ENCODE measurements at regions not wholly inside any gene's neighbourhood (a gene's known extent, or its start where the extent isn't known, plus 50 kb on each side); places are given as distances from the start of the nearest gene placed in this dataset.
"Not testable (repeated sequence)": the region's sequence is repeated elsewhere in the genome, so short reads cannot be mapped to it uniquely, and the experiment has no call there.

DNA sequence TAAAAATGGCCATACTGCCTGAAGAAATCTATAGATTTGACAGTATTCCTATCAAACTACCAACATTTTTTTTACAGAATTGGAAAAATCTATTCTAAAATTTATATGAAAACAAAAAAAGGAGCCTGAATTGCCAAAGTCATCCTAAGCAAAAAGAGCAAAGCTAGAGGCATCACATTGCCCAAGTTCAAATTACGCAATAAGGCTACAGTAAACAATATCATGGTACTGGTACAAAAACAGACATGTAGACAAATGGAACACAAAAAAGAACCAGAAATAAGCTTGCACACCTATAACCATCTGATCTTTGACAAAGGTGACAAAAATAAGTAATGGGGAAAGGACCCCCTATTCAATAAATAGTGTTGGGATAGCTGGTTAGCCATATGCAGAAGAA lies 50.2 kb upstream of the THSD7B start:
- no peak for DNase-seq

DNA sequence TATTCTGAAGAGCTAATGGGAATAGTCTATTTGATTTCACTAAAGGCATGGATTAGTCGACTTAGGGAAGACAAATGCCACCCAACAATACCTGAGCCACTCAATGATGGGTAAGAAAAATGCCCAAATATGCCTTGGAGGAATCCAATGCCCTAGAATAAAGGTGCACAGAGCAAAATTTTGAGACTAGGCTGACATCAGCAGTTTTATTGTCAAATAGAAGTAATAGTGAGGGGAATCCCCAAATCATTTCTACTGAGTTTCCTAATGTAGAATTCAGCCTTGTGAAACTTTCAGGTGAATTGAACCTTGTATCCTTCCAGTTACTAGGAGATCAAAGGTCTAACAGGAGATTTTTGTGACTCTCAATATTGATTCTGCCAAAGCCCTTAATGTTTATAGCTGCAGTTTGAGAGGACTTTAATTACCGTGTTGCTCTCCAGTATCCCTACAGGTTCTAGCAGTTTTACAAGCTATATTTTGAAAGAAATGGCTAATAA lies 50.8 kb upstream of the THSD7B start:
- DNase-seq, result no peak

DNA sequence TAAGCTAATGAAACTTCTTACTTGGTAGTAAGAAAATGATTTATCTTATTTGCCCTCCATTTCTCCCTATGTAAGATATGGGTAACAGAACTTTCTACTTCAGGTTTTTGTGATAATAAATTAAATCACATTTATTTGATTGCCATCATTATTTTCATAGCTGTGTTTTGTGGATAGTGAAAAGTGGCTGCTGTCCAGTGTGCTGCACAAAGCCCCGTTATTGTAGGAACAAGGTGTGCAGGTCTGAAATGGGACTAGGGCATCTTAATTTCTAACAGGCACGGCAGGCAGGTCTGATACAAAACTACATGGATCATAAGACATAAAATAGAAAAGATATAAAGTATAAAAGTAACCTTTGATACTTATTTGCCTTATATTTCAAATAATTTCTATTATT lies 51.6 kb upstream of the THSD7B start:
- no peak for DNase-seq

DNA sequence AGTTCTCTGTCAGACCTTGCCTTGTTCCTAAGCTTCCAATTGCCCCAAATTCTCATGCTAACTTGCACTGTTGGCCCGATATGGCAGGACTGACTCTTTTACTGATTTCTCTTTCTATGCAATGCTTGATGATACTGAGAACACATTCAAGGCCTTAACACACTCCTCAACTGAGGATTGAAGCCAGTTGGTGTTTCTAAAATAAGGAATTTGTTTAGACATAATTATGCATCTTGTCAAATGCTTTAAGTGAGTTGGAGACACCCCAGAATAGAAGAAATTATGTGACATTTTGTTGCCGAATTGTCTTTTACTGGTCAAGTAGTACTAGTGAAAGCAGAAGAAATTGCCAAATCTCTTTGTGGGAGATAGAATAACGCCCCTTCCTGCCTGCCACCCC lies 60.0 kb upstream of the THSD7B start:
- DNase-seq, result no peak

DNA sequence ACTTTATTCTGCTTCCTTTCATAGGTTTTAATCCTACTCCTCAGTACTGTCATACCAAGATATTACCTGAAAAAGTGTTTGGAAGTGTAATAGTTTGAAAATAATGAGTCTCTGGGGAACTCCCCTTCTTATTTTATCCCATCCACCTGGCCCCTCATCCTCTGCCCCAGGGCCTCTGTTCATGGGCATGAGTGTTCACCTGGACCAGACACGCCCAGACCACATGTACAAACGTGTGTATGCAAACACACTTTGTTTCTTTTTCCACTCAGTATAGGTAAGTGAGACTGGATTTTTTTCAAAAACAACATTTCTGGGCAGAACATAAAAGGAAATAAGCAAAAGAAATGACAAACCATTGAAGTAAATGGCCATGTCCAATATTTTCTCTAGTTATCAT lies 62.1 kb upstream of the THSD7B start:
- DNase-seq, result no peak

DNA sequence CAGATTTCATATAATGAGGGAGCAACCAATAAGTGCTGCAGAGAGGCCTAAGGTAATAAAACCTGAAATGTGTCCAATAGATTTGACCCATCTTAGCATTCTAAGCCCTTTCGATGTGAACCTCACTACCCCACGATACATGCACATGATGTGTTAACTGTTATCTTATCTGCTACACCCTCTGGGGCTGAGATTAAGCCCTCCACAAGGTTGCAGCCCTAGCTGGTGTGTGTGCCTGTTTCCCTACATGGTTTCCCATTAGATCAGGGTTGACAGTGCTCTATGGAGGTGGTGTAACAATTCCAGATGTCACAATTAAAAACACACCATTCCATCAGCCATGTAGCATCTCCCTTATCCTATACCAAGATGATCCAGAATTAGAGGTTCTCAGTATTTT lies 68.9 kb upstream of the THSD7B start:
- no peak for DNase-seq

DNA sequence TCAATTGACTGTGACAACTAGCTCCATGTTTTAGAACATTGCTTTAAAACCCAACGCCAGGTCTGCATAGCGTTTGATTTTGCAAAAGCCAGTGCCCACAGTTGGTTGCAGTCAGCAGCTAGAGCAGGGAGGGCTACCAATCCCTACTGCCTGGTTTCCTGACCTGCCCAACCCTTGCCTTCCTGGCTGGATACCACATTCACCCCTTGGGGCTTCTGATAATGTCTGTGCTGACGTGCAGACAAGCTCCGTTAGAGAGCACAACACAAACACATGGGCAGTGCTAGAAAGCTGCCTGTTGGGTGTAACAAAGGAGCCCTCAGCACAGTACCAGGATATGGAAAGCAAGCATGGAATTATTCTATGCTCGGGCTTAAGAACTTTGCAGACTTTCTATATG lies 71.4 kb upstream of the THSD7B start:
- no peak for DNase-seq

DNA sequence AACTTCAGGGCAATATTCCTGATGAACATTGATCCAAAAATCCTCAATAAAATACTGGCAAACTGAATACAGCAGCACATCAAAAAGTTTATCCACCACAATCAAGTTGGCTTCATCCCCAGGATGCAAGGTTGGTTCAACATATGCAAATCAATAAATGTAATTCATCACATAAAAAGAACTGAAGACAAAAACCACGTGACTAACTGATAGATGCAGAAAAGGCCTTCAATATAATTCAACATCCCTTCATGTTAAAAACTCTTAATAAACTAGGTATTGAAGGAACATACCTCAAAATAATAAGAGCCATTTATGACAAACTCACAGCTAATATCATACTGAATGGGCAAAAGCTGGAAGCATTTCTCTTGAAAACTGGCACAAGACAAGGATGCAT lies 85.3 kb upstream of the THSD7B start:
- not testable (repeated sequence) for DNase-seq

DNA sequence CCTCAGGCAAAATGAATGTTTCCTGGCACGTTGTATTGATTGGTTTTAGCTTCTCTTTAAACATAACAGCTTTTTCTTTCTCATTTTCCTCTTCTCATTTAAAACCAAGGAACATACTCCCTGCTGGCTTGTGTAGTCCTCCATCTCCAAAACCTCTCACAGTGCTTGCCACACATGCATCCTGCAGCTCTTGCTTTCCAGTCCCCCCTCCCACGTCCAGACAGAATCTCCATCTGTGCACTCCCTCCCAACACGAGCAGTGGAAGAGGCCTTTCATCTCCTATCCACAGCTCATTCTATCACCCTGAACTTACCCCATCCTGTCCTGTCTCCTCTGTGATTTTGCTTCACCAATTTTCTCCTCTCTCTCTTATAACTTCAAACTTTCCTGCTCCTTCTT lies 99.6 kb upstream of the THSD7B start:
- DNase-seq, result no peak

DNA sequence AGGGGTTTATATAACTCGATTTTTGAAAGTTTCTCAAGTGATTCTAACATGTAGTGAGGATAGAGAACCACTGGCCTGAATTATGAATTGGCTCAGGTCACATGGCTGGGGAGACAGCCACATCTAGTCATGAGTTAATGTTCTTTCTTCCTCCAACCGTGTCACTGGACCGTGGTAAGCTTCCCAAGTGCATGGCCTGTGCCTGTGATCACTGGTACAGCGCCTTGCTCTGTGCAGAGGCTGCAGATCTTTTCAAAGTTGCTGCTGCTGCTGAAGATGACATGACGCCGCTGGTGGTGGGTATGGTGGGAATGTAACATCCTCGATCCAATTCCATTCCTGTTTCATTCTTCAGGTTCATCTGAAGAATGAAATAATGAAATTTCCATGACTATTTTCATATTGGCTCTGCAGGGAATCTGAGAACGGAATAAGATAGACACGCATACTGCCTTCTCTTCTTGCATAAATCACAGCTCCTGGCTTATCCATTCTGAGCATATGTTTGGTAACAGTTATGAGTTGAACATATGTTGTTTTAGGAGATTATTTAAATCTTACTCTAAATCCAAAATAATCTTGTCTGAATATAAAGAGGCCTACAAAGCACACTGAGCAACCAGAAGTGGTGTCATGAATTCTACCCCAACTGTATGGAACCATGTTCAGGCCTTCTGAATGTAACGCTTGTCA lies 100.5 kb upstream of the THSD7B start:
- DNase-seq, result no peak

DNA sequence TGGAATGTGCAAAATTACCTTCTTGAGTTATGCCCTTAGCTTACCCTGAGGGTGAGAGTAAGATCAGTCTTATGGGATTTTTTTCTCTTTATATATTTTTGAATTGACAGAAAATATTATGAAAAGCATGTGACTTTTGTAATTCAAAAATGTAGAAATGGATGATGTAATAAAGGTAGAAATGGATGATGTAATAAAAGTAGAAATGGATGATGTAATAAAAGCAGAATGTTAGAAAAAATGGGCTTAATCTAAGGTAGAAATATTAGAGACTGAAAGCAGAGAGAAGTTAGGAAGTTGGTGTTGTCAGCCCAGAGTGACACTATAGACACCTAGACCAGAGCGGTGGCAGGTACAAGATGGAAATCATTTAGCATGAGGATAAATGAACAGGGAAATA lies 107.1 kb upstream of the THSD7B start:
- DNase-seq, result no peak

DNA sequence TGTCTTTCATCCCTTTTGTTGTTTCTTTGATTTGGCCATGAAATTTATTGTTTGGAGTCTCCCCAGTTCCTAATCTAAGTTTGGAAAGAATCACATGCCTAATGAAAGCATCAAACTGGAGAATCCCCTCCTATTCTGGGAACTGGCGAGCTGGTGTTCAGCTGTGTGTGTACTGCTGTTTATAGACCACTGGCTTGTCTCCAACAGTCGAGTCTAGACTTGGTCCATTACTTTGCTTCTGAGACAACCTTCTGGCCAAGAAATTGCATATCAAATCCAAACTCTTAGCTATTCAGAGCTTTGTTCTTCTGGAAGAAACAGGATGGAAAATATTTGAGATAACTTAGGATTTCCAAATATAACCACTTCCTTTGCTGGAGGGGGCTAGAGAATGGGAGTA lies 111.5 kb upstream of the THSD7B start:
- no peak for DNase-seq

DNA sequence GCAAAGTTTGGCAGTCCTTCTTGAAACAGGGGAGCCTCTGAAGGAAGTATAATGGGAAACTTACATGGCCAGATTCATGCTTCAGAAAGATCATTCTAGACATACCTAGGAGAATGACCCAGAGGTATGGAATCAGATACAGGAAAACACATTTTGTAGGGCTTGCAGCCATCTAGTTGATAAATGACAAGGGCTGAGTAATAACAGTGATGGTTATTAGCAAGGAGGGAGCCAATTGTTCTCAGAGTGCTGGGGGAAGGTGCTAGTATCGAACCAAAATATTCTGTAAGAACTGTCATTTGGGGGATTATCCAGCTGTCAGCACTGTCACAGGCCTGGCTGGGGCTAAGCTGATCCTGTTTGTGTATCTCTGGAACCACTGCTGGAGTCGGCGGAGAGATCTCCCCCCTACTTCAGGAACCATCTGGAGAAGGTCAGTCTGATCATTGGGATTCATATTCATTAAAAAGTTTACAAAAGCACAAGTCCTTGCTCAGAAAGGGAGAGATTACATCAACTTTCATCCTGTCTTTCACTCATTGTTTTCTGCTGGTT lies 113.8 kb upstream of the THSD7B start:
- DNase-seq, result no peak

DNA sequence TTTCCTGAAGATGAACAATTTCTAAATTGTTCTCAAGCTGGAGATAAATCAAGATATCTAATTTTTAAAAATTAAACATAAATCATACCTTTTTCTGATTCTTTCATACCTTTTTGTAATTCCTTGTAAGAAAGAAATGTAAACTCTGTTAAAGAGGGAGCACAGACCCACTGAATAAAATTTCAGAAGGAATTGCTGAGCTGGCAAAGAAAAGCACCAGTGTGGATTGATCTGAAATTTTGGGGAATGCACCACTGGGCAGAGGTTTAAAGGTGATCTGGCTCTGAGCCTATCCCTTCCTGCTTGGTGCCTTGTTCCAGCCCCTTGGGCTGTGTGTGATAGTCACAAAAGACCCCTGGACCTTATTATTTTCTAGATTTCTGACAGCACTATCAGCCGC lies 118.3 kb upstream of the THSD7B start:
- no peak for DNase-seq

DNA sequence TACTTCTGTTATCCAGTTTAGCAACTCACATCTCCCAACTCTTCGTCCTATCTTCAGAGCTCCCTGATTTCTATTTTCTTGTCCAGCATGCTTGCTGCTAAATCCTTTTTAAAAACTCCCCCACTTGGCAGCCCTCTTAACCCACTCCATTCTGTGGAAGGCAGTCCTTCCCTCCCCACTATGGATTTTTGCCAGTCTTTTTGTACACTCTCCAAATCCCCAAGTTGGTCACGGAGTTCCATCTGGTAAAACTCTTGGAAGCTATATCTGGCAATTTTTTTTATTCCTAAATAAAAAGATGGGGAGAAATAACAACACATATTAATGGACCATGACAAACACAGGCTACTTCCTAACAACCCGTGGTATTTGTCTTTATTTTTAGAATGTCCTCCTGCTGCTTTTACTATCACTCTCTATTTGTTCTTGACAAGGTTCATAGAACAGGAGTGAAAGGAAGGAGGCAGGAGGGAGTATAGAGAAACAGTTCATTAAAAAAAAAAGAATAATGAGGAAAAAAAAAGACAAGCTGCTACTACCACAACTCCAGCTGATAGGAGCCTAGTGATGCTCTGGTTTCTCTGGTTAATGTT lies 120.0 kb upstream of the THSD7B start:
- no peak for DNase-seq

DNA sequence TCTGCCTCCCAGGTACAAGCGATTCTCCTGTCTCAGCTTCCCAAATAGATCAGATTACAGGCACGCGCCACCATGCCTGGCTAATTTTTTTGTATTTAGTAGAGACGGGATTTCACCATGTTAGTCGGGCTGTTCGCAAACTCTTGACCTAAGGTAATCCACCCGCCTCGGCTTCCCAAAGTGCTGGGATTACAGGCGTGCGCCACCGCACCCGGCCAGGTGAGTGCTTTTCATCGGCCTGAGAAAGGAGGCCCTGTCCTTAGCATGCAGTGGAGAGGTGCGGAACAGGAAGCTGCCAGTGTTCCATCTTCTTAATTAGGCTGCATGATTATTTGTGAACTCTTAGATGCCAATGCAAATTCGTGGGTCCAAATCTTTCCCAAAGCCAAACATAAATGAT lies 125.7 kb upstream of the THSD7B start:
- no peak for DNase-seq

DNA sequence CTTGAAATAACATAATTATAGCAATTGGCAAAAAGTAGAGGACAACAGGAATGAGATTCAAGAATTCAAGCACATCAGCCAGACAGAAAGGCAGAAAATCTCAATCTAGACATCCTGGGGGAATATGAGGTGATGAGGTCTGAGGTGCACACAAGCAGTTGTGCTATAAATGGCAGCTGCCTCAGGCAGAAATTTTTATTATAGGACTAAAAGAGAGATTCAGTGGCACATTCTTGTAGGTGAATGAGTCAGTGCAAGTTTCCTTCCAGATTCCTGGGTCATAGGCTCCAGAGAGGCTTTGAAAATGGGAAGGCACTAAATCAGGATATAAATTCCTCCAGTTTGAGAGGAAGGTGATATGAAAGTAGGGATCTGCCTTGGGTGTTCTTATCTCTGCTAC lies 127.2 kb upstream of the THSD7B start:
- DNase-seq, result no peak

DNA sequence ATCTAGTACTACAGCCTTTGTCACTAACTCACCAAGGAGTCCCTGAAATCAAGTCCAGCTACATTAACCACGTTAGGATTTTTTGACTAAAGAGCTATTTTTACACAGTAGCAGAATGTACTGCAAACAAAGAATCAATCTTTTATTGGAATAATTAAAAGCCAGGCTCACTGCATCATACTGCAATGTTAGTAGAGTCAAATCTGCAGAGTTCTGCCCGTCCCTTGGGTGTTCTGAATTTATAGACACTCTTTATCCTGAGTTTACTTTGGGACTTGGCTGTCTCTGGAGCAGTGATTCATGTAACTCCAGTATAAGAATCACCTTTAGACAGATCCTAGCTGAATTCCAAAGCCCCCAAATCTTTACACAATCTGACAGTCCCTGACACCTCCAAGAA lies 127.9 kb upstream of the THSD7B start:
- DNase-seq, result no peak

DNA sequence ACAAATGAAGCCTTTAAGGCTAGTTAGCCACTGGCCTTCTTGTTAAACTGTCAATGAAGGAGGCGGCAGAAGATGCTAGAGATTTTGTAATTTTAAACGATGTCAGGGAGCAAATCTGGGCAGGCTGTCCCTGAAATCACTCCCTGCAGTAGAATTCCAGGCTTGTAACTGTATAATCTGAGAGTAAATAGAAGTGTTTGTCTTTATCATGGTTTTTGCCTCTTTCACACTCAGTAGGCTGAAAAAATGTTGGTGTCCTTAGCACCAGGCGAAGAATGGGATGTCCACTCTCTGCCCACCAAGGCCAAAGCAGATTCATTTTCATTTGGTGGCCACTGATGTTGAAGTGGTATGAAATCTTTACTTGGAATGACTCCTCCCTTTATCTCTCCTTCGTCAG lies 136.9 kb upstream of the THSD7B start:
- DNase-seq, result no peak

DNA sequence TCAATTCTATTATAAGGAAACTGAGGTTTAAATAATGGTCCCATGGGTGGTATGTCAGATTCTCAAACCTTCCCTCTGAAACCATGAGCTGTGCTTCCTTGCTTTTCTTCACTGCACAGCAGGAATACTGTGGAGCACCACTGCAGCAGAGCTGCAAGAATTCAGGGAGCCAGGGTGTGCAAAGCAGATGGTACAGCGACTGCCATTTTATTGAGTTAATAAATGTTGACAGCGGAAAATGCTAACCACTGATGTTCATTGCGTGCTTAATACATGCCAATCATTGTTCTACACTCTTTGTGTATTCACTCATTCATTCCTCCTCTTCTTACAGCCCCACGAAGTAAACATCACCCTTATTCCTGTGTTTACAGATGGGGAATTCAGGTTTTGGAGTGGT lies 152.2 kb upstream of the THSD7B start:
- no peak for DNase-seq

DNA sequence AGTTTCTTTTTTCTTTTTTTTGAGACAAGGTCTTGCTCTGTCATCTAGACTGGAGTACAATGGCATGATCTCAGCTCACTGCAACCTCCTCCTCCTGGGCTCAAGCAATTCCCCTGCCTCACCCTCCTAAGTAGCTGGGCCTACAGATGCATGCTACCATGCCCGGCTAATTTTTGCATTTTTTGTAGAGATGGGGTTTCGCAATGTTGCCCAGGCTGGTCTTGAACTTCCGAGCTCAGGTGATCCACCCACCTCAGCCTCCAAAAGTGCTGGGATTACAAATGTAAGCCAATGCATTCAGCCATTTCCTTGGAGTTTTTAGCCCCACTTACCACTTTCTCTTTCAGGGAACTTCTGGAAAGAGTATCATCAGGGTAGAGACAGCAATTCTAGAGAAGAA lies 153.3 kb upstream of the THSD7B start:
- DNase-seq, result no peak

DNA sequence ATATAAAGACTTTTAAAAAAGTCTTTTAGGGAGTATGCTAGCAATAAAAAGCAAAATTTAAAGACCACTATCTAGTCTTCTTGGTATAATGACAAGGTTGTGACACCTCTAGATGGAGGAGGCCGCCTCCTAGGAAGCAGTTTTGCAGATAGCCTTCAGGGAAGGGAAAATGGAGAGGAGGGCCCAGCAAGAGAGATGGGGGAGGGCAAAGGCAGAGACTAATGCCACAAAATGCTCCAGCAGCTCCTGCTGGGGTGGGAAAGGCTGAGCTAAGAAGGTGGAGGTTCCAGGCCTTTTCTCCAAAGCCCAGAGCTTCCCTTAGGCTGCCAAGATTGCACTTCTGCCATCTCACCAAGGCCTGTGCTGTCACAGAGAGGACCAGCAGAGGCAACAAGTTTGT lies 153.9 kb upstream of the THSD7B start:
- no peak for DNase-seq

DNA sequence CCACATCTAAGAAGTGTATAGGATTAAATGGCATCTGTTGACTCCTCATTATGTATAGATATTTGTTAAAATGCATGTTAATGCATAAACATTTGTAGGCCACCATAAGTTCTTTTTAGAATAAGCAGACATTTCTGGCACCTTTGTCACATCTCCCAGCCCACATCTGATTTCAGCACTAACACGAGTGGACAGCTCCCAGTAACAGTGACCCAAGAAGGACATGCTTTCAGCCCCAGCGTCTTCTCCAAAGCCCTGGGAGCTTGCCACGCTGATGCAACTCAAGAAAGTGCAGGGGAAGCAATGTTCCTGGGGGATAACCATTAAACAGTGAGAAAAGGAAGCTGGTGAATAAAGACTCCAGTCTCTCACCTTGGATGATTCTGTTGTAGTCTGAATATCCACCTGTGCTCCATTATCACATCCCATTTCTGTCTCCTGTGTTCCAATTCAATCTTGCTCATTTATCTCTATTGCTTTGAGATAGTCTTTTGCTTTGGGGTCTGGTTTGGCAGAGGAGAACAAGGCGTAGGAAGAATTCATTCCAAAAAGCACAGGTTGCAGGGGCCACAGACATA lies 182.6 kb upstream of the THSD7B start:
- peak; percentile 0 for DNase-seq

DNA sequence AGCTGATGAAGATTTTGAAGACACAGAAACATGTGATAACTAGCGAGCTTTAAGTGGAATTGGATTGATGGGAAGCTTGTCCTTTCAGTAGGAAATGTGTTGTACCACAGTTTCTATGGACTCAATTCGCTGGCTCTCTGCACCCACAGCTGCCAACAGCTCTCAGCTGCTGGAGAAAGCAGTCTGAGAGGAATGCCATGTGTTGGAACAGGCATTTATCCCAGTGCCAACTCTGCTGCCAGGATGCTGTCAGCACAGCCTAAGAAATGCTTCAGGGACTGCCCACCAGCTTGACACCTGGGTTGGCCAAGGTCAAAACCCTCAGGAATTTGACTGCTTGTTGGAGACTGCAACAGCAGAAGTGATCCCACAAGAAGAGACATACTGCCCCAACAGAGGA lies 193.0 kb upstream of the THSD7B start:
- no peak for DNase-seq

DNA sequence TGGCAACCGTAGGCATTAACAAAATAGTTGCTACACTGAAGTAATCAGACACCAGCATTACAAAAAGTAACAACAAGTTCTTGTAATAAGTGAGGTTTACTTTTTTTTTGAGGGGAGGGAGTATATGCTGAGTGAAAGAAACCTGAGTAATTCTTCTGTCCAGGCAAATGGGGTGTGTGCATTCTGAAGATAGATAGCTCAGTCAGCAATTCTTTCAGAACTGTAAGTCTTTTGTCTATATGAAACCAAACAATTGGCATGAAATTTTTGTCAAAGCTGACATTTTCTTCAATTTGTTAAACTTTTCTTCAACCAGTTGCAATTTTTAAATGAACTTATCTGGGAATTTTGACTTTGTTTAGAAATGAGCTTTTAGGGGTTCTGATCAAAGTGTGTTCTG lies 208.1 kb upstream of the THSD7B start:
- DNase-seq, result no peak

Data from activated CD4-positive, alpha-beta T cell treated with anti-CD3 and anti-CD28 coated beads, Interleukin-2, amount 50 U/mL, for 1 hour (primary cell).